Iris pigment epithelial cell (primary cell): ENCODE measurements at regions not wholly inside any gene's neighbourhood (a gene's known extent, or its start where the extent isn't known, plus 50 kb on each side); places are given as distances from the start of the nearest gene placed in this dataset.
A peak's percentile ranks its signal among the peaks of the same experiment; 100 is the strongest.

Experiments used
- DNase-seq: peaks from one replicate; pipeline ENCODE4 v3.0.0-alpha.2; 2011; ENCODE audit warnings: low read depth

DNA sequence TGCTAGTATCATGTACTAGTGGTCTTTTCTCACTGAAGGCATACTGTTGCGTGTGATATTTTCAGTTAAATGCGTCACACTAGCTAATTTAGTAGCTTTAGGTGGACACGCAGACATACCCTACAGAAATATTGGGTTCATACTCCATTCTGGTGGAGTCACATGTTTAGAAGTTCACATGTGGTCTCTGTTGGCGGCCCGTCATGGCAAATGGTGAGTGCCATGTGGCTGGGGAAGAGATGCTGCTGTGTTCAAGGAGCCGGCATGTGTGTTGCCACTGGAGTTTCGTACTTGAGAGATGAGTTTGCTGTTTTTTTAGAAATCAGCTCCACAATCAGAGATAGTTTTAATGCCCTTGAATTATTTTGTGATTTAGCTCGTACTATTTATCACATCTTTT lies 454.6 kb downstream of the PCNX1 start:
- DNase-seq, result no peak

DNA sequence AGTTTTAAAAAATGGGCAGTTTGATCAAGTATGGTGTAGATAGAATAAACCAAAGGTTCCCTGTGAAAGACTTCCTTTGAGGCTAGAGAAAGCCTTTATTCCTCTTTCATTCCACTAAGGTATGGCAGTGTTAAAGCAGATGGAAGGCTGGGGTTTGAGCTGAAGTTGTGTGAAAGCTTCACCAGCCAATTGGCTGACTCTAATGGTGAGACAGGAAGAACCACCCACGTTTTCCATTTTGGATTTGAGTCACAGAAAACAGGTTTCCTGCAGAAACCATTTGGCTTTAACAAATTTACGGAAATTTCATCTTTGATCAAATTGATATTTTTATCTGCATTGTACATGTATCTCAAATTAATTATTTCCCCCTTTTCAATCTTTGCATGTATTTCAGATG lies 455.0 kb downstream of the PCNX1 start:
- no peak for DNase-seq

DNA sequence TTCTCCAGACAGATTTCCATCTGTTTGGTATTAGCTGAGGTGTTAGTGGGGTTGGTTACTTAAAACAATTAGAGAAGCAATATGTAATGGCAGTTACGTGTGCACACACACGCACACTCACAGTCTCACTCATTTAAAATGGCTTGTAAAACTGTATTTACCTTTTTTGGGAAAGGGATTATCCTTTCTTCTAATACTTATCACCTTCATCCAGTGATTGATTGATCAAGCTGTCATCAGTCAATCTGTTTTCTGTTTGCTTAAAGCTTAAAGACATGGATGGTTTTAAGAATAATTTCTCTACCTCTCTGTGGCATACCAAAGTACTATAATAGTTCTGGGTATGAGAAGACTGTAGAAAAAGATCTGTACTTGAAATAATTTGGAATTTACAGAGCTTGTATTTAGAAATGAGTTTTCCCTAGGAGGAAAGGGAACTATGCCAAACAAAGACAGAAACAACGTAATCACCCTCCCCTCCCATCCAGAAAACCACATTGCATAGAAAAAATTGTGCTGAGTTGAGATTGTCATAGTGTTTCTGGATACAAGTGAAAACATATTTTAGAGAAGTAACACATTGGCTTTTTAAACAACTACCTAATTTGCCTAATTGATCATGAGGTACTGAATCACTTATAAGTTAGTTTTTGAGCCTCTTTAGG lies 455.8 kb downstream of the PCNX1 start:
- DNase-seq, result peak; percentile 76

DNA sequence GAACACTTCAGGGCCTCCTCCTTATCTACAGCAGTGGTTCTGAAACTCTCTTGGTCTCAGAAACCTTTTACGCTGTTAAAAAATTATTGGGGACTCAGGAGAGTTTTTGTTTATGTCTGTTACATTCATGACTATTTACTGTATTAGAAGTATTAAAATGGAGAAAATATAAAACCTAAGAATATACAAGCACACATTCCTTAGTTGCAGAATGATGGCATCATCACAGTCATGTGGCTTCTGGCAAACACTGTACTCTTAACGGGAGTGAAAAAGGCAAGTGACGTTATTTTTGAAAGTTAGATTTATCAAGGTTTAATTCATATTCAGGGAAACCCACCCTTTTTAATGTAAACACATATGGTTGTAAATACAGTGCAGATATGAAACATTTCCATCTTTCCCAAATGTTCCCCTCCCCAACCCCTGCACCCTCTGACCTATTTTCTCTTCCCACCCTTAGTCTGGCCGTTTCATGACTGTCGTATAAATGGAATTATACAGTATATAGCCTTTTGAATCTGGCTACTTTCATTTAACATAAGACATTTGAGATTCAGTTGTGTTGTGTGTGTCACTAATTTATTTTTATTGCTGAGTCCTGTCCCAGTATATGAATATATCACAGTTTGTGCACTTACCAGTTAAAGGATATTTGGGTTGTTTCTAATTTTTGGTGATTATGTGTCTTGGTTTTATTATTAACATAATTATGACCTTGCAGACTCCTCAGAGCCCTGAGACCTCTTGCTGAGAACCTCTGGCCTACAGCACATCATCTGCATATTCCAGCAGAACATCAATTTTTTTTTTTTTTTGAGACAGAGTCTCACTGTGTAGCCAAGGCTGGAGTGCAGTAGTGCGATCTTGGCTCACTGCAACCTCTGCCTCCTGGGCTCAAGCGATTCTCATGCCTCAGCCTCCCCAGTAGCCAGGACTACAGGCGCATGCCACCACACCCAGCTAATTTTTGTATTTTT lies 457.0 kb downstream of the PCNX1 start:
- peak; percentile 89 for DNase-seq

DNA sequence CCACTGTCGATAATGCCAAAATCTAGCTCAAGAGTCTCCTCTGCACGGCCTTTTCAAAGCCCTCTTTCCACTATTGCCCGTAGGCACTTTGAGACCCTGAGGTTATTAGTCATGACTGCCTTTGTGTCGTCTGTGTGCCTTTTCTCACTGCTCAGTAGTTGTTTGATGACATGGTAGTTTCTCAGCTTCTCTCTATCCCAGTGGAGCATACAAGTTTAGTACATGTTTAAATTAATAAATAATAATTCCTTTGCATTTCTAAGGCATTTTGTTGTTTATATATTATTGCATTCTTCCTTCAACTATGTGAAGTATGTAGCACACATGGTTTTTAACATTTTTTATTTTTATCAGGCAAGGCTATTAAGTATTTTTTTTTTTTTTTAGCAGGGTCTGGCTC lies 458.1 kb downstream of the PCNX1 start:
- DNase-seq, result peak; percentile 53

DNA sequence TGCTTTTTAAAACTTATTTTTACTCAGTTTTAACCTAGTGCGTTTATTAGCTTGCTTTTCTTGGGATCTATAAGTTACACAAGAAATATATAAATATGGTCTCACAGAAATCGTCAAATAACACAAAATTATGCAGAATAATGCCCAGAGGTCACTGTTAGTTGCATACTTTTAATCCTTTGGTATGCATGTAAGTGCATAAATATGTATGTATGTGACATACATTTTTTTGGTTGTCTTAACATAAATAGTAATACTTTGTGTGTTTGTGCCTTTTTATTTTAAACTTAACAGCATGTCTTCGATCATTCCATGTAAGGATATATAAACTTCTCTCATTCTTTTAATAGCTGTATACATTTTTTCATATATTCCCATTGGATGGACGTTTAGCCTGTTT lies 459.6 kb downstream of the PCNX1 start:
- DNase-seq, result no peak

DNA sequence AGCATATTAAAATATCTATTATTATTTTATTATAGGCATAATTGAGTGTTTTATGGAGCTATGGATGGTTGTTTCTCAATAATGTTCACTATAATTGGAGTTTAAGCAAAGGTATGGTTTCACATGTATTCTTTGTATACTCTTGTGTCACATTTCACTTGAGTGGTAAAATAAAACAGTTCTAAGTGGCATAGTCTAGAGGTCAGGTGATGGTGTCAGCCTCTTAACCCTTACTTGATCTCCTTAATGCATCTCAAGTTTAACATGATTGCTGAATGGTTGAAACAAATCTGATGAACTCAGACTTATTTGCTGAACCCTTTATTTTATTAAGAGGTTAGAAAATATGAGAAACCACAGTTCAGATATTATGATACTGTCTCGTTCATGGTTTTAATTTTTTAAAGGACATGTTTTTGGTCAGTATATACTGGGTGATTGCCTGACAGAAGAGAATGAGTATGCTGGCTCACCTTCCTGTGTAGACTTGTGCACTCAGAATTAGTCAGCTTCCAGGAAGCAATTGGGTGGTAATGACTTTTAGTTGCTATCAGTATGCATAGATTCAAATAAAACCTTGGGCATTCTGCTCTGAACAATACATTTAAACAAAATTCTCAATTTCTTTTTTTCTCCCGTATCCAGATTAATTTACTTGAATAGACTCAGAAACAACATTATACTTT lies 464.6 kb downstream of the PCNX1 start:
- DNase-seq, result peak; percentile 83

DNA sequence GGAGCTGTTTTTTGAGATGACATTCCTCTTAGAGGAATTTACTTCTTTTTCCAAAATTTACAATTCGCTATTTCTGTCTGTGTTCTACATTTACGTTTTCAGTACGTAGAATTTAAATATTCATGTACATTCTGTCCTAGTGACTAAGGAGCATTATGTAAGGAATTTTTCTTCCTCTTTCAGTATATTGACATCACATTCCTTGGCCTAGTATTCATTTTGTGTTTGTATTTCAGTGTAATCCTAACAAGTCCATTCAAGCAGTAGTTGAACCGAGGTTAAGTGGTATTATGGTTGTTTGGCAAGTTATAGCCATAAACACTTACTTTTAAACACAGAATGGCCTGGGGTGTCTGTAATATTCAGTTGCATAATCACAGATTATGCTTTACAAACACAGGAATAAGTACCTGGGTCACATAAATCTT lies 465.2 kb downstream of the PCNX1 start:
- peak; percentile 97 for DNase-seq

DNA sequence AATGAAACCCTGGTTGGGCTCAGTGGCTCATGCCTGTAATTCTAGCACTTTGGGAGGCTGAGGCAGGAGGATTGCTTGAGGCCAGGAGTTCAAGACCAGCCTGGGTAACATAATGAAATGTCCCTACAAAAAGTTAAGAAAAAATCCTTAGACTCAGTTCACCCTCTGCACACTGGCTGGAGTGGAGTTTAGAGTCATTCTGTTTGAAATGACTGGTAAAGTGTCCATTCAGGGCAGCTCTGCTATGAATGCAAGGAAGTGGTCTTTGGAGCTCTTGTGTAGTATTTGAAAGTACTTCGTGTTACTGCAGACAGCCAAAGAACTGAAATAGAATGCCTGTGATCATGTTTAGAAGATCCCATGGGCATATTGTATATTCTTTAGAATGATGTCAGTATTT lies 466.5 kb downstream of the PCNX1 start:
- DNase-seq, result no peak

DNA sequence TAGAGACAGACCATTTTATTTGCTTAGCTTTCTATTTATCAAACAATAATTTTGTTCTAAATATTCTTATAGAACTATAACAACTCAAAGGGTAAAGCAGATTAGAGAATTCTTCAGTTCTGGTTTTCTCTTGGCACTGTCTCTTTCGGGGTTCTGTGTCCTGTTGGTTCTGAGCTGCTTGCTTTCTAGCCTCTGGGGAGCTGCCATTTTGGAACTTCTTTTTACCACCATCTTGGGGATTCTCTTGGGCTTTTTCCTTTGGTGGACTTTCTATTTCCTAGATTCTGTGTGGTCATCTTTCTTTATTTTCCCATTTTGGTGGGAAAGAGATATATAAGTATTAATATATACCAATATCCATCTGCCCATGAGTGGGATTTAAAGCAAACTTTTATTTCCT lies 467.7 kb downstream of the PCNX1 start:
- no peak for DNase-seq

DNA sequence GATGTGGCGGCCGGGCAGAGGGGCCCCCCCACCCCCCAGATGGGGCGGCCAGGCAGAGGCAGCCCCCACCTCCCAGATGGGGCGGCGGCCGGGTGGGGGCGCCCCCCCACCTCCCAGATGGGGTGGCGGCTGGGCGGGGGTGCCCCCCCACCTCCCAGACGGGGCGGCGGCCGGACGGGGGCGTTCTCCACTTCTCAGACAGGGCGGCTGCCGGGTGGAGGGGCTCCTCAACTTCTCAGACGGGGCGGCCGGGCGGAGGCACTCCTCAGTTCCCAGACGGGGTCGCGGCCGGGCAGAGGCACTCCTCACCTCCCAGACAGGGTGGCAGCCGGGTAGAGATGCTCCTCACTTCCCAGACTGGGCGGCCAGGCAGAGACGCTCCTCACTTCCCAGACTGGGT lies 469.8 kb downstream of the PCNX1 start:
- no peak for DNase-seq

DNA sequence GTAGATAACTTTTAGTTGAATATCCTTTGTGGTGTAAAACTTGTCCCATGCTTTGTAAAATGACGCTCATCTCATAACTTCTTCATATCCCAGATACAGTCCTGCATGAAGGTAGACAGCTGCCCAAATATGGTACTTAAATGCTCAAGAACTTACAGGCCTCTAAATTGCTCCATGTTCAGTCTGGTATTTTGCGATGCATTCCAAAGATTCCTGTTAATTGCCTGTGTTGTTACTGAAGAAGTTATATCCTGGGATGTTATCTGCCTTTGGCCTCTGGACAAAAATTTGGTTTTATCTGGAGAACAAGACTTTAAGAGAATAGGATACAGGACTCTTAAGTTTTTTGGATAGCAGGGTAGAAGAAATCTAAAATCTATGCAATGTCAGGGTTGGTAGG lies 473.0 kb downstream of the PCNX1 start:
- DNase-seq, result peak; percentile 66

DNA sequence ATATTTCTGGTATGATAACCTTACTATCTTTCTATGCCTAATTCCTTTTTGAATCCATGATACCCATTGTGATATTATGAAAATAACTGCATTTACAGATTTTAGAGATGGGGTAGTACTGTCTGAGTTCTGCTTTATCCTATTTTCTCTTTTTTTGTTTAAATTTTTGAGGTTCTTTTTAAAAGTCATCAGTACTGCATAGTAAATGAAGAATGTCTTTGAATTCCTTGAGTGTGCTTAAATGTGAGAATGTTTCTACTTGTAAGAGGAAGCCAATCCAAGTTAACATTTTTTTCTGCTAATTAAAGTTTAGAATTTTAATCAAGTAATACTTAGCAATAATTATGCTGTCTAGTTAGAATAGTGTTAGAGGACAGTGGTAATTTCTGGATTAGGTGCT lies 474.6 kb downstream of the PCNX1 start:
- DNase-seq, result no peak

DNA sequence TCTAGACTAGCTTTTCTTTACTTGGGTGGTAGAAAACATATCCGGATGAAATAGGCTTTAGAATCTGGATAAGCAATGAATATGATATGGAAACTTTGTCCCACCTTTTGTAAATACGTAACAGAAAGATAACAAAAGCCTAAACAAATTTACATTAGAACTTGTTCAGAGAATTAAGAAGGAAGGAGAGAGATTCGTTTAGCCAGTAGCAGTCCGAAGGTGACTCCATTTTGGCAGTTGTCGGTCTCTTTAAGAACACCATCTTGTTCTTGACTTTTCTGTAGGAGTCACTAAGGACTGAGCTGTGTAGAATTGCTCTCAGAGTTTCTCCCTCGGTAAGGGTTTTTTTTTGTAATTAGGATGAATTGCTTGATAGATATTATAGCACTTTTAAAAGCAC lies 475.1 kb downstream of the PCNX1 start:
- no peak for DNase-seq

DNA sequence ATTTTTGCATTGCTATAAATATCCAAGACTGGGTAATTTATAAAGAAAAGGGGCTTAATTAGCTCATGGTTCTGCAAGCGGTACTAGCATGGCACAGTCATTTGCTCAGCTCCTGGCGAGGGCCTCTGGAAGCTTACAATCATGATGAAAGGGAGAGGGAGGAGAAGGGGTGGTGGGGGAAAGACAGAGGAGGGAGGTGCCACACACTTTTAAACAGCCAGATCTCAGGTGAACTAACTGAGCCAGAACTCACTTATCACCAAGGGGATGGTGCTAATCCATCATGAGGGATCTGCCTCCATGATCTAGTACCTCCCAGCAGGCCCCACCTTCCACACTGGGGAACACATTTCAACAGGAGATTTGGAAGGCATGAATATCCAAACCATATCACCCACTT lies 476.3 kb downstream of the PCNX1 start:
- DNase-seq, result no peak

DNA sequence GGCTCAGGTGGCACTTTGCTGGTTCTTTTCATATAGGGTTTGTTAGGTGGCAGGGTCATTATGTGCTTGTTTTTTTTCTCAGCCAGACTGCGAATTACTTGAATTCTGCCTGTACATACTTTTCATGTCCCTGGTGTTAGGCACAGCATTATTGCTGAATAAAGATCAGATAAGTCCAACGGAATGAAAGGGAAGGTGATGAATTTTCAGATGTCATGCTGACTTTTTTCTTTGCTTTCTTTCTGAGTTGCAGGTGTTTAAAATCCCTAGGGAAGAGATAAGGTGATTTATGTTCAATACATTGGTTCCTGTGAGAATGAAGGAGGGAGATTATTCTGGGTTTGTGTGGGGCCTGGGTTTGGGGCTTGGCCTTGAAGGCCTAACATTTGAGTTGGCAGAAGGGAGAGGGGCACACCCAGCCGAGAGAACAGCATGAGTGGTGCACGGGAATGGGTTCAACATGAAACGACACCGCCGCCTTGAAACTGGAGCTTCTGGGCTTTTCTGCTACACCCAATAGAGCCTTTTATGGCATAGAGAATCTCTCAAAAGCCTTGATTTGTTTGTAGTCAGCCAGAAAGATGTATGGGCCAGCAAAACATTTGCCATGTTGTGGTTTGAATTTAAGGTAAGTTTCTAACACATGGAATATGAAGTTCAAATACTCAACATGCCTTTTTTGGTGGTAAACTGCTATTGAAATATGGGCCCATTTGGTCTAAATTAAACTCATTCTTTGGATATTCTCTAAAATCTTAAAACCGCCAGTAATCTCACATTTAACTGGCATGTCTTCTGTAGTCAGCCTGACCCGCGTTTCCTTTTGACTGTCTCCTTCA lies 477.0 kb downstream of the PCNX1 start:
- no peak for DNase-seq

DNA sequence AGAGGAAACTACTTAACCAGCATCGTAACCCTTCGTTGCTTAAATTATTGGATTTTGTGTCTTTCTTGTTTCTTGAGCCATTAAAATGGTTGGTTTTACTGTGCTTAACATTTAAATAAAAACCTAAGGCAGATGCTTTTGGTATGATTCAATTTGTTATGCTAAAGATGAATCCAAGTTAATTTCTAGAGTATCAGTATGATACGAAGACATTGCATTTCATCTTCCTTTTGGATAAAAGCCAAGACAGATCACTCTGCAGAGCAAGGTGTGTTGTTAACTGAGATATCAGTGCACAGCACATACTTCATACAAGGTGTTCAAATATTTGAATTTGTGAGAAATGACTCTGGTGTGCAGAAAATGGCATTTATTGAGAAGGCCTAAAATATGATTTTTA lies 480.5 kb downstream of the PCNX1 start:
- DNase-seq, result no peak

DNA sequence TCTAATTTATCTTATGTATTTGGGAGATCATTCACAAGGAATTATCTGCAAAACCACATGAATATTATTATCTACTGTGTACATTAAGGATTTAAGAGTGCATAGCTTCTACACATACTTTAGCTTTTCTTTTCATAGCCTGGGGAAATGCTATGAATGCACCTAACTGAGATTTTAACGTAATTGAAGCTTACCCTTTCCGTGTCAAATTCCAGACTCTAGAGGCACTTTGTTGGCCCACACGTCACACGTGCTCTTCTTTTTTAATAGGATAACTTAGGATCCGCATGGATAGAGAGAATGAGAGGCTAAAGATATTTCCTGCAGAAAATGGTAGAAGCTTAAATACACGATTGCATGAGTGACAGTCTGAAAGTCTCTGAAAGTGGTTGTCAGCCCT lies 481.1 kb downstream of the PCNX1 start:
- no peak for DNase-seq

DNA sequence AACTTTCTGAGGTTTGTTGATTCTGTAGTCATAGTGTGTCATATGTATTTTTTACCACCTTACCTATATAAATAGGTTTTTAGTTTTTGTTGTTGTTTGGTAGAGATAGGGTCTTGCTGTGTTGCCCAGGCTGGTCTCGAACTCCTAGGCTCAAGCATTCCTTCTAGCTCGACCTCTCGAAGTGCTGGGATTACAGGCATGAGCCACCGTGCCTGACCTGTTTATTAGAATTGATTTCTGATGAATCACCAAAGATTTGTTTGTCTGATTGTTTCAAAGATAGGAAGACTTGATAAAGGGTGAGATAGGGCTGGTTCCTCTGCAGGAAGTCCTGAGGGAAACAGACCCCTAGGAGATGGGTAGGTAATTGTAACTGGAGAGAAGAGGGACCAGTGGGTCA lies 481.6 kb downstream of the PCNX1 start:
- no peak for DNase-seq

DNA sequence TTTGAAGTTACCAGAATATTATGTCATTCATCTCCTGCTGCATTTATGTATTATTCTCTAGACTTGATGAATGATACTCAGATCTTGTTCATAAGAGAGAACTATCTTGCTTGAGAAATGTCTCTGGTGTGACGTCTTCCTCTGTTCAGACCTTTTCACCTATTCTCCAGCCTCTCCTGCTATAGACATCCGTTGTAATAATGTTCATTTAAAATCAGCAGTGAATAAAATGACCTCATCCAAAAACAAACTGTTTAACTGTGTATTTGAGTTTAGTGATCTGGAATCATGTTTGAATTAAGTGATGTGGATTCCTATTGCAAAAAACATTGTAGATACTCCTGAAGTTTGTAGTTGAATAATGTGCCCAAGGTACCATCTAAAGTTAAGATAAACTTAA lies 487.1 kb downstream of the PCNX1 start:
- peak; percentile 46 for DNase-seq

DNA sequence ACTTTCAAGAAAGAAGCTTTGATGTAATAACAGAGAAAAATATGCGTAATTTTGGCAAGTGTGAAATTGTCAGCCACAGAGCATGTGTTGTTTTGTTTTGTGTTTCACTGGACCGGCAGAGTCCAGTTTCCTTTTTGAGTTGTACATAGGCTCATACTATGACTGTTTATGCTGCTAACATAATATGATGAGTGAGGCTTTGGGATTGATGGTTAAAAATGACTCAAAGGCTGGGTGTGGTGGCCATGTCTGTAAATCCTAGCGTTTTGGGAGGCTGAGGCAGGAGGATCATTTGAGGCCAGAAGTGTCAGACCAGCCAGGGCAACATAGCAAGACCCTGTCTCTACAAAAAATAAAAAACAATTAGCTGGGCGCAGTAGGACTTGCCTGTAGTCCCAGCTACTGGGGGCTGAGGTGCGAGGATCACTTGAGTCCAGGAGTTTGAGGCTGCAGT lies 487.9 kb downstream of the PCNX1 start:
- DNase-seq, result peak; percentile 47

DNA sequence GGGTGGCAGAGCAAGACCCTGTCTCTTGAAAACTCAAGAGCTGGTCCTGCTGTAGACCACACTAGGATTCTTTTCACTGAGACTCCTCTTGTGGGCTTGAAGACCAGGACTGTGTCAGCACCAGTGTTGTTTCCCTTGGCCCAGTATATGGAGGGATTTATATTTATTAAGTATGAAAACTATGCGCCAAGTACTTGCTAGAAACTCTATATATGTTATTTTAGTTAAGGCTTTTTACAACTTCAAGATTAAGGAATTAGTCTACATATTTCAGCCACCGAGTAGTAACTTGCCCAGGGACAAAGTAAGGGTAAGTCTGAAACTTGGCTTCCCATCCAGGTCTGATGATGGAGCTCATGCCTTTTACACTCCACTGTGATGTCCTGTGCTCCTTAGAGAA lies 488.4 kb downstream of the PCNX1 start:
- no peak for DNase-seq
